Epithelial cell of esophagus (primary cell): ENCODE measurements at regions not wholly inside any gene's neighbourhood (a gene's known extent, or its start where the extent isn't known, plus 50 kb on each side); places are given as distances from the start of the nearest gene placed in this dataset.

ENCODE experiments used
- DNase-seq: peaks from one replicate; pipeline ENCODE4 v3.0.0; 2010; ENCODE audit warnings: low read depth
- H3K4me3 ChIP-seq: 2 replicates; pipeline ENCODE4 v1.5.1; 2011; ENCODE audit warnings: mild to moderate bottlenecking, low read length, control low read depth
- TF ChIP-seq, protein P1 (sequence below): IDR thresholded peaks from 2 replicates; pipeline ENCODE4 v1.5.1; 2011; ENCODE audit warnings: low read depth, mild to moderate bottlenecking, low read length, control low read depth, inconsistent platforms; ENCODE audit not compliant: insufficient read depth; ENCODE audit errors: missing control alignments

- DNase-seq, result no peak
- H3K4me3 ChIP-seq, result no peak overlapping the region
- TF ChIP-seq, protein P1, sequence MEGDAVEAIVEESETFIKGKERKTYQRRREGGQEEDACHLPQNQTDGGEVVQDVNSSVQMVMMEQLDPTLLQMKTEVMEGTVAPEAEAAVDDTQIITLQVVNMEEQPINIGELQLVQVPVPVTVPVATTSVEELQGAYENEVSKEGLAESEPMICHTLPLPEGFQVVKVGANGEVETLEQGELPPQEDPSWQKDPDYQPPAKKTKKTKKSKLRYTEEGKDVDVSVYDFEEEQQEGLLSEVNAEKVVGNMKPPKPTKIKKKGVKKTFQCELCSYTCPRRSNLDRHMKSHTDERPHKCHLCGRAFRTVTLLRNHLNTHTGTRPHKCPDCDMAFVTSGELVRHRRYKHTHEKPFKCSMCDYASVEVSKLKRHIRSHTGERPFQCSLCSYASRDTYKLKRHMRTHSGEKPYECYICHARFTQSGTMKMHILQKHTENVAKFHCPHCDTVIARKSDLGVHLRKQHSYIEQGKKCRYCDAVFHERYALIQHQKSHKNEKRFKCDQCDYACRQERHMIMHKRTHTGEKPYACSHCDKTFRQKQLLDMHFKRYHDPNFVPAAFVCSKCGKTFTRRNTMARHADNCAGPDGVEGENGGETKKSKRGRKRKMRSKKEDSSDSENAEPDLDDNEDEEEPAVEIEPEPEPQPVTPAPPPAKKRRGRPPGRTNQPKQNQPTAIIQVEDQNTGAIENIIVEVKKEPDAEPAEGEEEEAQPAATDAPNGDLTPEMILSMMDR, result no peak
Measured at GRCh38 chr9:2461892-2462291, 159.7 kb upstream of the VLDLR start.

GRCh38 chr9:2464624-2465023, 157.0 kb upstream of the VLDLR start:
- H3K4me3 ChIP-seq, result no peak overlapping the region
- DNase-seq, result no peak
- TF ChIP-seq, protein P1, result no peak

DNA sequence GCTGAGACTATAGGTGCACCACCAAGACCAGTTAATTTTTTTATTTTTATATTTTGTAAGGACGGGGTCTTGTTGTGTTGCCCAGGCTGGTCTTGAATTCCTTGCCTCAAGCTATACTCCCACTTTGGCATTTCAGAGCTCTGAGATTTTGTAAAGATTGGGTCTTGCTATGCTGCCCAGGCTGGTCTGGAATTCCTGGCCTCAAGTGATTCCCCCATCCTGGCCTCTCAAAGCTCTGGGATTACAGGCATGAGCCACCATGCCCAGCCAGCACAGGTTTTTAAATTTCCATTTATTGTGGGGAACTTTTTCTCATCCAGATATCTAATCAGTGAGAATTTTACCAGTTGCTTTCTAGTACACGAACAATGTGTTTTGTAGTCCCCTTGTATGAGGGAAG, 156.1 kb upstream of the VLDLR start:
- DNase-seq, result no peak
- H3K4me3 ChIP-seq, result no peak overlapping the region
- TF ChIP-seq, protein P1, result no peak

DNA sequence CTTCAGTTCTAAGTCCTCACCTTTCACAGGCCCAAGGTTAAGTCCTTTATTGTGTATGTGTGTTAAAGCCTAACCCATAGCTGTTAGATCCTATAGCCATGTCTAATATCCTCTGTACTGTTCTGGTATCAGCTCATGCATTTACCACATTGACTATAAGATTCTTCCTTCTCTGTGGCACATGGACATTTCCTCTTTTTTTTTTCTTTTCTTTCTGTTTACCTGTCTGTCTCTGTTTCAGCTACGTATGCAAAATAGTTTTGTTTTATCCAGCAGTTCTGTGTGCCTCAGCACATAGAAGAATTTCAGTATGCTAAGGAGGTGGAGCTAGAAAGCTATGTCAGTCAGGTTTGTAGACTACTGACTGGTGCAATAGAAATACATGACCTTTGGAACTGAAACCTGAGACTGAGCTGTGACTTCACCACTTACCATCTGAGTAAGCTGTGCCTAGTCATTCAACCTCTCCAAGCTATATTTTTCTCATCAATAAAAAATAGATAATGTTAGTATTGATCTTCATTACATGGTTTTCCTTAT, 155.6 kb upstream of the VLDLR start:
- H3K4me3 ChIP-seq, result no peak overlapping the region
- DNase-seq, result peak; percentile 77
- TF ChIP-seq, protein P1, result no peak

GRCh38 chr9:2466703-2467102, 154.9 kb upstream of the VLDLR start:
- DNase-seq, result no peak

GRCh38 chr9:2469681-2470221, 151.8 kb upstream of the VLDLR start:
- peak; percentile 25 for DNase-seq
- H3K4me3 ChIP-seq, result no peak overlapping the region
- TF ChIP-seq, protein P1, result no peak

More at GRCh38 chr9:2466703-2467102, 154.9 kb upstream of the VLDLR start:
- H3K4me3 ChIP-seq, result no peak overlapping the region
- TF ChIP-seq, protein P1, result no peak

DNA sequence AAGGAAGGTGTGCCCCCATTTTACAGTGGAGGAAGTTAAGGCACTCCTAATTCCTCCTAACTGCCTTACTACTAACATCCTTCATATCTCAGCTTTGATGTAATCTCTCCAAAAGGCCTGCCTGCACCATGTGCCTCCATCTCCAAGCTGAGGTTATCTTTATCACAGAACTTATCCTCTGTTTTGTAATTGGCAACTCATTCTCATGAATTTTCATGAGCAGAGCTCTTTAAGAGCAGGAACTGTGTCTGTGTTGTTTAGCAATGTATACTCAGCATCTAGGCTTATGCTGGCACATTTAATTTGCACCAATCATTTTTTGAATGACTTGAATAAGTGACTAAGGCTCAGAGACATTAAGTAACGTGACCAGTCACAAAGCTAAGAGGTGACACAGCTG, 147.9 kb upstream of the VLDLR start:
- no peak for DNase-seq
- TF ChIP-seq, protein P1, result no peak

More for the DNA sequence above, 147.9 kb upstream of the VLDLR start:
- H3K4me3 ChIP-seq, result no peak overlapping the region
